ENCODE measurements at regions not wholly inside any gene's neighbourhood (a gene's known extent, or its start where the extent isn't known, plus 50 kb on each side); places are given as distances from the start of the nearest gene placed in this dataset.

DNA sequence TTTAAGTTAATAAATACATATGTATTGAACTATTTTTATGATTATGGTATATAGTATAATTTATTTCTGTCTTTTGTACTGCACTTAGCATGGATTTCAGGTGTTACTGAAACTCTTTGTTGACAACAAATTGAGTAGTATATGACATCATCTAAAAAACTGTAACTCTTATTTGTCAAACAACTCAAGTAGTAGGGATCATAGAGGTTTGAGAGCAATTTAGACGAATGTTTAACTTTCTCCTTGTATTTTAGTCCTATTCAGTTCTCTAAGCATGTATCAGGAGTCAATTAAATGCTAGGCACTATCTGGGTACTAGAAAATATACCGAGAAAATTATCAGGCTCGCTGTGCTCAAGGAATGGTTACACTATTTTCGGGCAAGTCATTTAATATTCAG, 595.2 kb downstream of the METTL15 start:
- DNase-seq = no peak

DNA sequence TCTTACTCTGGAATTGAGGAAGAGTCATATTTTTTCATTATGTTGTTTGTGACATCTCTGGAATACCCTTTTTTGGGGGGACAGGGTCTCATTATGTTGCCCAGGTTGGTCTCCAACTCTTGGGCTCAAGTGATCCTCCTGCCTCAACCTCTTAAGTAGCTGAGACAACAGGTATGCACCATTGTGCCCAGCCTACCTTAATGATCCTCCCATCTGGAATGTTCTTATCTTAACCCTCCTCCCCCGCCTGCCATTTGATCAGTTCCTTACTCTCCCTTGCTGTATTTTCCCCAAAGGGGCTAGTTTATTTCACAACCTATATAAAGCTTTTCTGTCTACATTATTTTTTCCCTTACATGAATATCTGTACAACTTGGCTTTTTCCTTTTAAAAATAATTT, 594.7 kb downstream of the METTL15 start:
- no peak for DNase-seq

- DNase-seq = no peak
Measured at GRCh38 chr11:28702450-28702790, 594.2 kb downstream of the METTL15 start.

DNA sequence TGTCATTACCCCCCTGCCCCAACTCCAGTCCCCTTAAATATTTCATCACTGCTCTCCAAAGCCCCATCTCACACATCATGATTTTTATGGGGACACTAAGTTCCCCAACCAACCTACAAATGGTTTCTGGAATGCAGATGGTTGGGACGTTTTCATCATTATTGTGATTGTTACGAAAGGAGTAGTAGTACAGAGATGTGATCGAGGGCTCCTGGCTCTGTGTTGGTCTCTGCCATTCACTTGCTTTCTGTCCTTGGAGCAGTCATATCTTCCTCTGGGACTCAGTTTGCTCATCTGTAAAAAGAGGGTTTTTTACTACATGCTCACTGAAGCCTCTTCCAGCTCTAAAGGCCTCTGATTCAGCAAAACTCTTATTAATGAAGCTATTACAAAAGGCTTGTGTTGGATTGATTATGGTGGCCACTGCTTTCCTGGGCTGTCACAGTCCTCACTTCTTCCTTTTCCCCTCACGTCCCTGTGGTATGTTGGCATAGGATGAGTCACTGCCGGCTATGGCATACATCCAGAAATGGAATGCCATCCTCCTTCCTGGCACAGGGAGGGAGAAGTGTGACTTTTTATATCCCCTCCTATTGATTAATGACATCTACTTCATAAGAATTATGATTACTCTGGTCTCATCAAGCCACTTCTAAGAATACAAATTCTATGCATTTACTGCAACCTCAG, 593.7 kb downstream of the METTL15 start:
- no peak for DNase-seq

DNA sequence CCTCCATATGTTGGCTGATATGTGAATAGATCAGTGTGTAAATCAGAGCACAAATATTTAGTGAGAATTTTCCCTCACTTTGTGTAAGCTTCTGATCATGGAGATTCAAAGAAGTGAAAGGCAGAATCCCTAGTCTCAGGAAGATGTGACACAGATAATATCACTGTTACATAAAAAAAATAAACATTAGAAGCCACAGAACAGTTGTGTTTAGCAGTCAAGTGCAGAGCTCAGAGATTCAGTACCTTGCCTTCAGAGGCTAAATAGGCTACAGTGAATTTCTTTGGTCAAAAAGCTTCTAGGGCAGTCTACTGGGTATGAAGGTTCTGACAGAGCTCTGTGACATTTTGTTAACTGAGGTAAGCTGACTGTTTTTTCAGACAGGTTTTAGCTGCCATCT, 591.5 kb downstream of the METTL15 start:
- no peak for DNase-seq

DNA sequence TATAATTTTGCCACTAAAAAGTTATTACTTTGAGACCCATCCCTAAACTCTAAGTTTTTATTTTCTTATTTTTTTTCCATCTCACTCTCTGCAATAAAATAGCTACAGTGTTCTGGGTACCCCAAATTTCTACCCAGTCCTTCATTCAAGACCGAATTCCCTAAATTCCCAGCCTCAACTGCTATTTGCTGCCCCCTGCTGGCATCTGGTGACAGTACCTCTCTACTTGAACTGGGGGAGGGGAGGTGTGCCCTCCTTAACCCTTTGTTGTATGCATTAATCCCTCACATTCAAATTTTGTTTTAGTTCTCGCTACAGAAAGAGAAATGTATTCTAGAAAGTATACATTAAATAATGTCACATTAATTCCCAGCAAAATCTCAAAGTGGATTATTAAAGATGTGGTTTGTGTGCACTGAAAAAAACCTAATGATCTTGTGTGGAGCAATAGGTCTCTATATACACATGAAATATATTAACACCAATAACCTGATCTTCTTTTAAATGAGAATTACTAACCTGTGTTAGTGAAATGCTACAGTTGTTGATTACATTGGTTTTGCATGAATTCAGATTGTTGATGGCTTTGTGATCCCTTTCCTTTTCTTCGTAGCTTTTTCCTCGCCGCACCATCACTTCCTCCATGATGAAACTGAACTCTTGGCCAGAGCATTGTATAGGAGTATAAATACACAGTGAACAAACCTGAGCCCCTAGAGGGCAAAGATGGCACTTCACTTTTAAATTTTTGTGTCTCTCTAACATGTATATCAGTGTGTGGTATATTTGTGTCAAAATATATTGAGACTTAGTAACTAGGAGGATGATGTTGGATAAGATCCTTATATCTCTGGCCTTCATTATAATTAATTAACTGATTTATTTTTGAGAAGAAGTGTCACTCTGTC, 590.0 kb downstream of the METTL15 start:
- DNase-seq = peak; percentile 28

DNA sequence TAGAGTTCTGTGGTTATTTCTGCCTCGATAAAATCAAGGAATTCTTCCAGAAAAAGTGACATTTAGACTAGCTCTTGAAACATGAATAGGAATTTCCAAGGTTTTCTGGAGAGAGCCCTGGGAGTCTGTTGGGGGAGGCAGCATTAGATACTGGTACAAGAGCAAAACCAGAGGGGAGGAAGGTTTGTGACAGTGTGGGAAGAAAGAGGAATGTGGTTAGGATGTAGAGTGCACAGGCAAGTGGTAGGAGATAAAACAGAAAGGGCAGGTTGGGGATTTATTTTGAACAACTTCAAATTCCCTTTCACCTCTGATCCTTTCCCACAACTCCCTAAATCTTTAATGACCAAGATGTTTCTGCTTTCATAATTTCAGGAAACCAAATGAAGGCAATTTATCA, 588.4 kb downstream of the METTL15 start:
- DNase-seq = no peak

GRCh38 chr11:28690746-28691145, 582.6 kb downstream of the METTL15 start:
- no peak for DNase-seq

- DNase-seq = no peak
Measured at GRCh38 chr11:28684011-28684586, 575.9 kb downstream of the METTL15 start.

DNA sequence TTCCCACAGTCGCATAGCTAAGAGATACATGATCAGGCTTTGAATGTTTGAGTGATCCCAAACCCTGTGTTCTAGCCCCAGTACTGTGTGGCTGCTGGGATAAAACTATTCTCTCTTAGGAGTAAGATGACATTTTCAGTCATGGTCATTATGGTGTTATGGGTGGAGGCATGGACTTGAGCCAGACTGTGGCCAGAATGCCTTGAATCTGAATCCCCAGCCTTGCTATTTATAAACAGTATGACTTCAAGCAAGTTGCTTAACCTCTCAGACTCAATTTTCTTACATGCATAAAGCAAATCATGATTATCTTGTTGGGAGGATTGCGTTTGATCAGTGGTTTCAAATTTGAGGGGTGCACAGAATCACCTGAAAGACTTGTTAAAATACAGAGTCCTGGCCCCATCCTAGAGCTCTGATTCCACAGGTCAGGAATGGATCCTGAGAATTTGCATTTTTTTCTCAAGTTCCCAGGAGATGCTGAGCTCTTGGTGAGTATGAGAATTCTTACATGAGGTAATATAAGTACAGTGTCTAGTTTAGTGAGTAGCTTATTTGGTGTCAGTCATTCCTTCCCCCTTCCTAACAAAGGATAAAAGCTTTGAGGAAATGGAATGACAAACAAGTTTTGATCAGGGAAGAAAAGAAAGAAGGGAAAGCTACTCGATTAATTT, 571.7 kb downstream of the METTL15 start:
- no peak for DNase-seq

GRCh38 chr11:28677721-28678120, 569.5 kb downstream of the METTL15 start:
- DNase-seq = no peak

DNA sequence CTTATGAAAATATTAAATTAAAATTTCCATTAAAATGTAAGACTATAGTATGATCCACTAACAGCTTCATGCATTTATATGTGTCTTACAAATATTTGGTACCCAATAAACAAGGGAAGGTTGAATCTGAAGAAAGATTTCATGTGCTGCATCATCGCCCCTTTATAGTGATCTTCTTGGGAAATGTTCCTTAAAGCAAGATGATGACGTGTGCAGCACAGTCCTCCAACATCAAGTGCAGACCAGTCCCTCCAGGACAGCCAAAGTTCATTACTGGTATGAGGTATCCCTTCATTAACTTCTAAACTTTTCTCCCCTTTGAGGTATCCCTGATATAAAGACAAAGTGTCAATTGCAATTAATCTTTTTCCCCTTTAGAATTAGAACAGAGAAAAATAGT, 567.0 kb downstream of the METTL15 start:
- DNase-seq = no peak

DNA sequence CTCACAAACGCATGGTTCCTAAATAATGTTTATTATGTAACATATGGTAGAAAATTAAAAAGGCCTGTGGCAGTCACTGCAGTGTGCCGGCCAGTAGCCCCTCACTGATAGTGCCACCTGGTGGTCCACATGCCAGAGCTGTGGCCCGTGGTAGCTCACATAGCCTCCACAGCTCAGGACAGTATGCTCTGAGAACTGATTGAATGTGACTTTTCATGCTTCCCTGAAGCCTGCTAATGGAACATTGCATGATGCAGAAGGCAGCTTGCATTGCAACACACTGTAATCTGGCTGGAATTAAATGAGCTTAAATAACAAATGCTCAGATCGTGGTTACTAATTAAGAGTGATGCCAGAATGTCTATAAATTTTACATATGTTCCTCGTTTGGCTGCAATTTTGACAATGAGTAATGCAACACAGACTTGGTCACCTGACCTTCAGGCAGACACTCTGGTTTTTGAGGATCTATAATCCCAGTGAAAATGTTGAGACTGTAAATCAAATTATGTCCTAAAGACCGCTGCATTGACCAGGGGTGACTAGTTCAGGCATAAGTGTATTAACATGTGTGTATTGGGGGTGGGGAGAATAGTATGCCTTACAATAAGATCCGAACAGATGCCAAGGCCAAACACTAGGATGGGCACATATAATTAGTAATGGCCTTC, 566.4 kb downstream of the METTL15 start:
- DNase-seq = no peak

DNA sequence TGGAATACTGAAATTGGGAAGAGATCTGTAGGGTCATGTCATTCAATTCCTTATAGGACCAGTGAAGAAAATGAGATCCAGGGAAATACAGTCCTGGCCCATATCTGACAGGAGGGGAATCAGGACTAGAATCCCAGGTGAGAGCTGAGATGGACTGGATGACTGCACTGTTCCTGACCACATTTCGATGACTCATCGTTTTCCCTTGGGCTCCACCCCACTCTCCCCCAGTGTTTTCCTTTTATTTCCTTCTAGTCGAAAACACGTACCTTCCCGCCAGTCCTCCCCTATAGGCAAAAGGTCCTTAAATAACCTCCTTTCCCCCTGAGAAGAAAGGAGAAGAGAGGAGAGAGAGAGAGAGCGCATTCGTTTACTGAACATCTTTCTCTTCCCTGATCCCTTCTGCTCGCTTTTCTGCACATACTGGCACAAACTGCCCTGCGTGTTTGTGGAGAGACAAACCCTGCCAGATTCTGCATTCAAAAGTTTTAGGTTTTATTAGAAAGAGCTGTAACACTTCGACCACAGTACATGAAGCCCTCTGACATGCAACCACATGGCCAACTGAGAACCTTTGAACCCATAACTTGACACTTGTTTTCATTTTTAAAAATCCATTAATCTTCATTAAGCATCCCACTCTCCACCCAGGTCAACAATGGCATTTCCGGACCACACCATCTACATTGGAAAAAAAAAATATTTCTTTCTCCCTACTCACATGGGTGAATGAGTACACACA, 565.7 kb downstream of the METTL15 start:
- DNase-seq = no peak

- DNase-seq = no peak
Measured at GRCh38 chr11:28671274-28671673, 563.1 kb downstream of the METTL15 start.

DNA sequence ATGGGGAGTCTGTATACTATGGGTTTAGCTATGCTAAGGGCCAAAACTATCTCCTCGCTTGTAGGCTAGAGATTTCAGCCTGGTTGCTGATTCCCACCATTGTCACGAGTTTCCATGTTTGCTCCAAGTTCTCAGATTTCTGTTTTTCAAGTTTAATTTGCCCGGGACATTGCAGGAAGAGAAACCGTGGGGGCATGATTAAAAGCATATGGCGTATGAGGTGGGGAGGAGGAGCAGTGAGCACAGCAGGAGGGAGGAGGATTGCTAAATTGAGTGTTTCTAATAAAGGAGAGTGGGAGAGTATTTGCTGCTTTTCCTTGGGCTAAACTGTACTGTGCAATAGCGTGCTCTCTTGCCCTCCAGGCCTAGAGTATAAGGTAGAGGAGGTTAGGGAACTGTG, 558.4 kb downstream of the METTL15 start:
- no peak for DNase-seq

- DNase-seq = no peak
Measured at GRCh38 chr11:28659716-28660348, 551.6 kb downstream of the METTL15 start.

GRCh38 chr11:28657378-28658030, 549.3 kb downstream of the METTL15 start:
- DNase-seq = no peak

- no peak for DNase-seq
Measured at GRCh38 chr11:28654191-28654590, 546.0 kb downstream of the METTL15 start.

DNA sequence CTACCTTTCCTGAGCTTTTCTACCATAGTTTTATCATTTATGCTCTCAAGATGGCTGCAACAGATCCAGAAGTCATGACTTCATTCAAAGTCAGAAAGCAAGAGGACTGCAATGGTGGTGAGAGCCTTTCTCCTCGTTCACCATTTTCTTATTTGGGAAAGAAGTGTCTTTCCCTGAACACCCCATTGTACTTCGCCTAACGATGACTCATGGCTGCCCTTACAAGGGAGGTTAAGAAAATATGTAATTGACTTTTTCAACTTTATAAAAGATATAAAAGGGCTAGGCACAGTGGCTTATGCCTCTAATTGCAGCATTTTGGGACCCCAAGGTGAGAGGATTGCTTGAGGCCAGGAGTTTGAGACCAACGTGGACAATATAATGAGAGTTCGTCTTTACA, 541.7 kb downstream of the METTL15 start:
- no peak for DNase-seq

- no peak for DNase-seq
Measured at GRCh38 chr11:28636566-28636965, 528.4 kb downstream of the METTL15 start.
